Neural cell (in vitro differentiated cells): ENCODE measurements at regions not wholly inside any gene's neighbourhood (a gene's known extent, or its start where the extent isn't known, plus 50 kb on each side); places are given as distances from the start of the nearest gene placed in this dataset.

Experiments
- H2AFZ ChIP-seq: fragments of 200-600, 300-800 bp; sonication (generic), shearing (Covaris generic); 2 replicates; pipeline ENCODE4 v1.6.0; 2014; ENCODE audit warnings: low read depth, mild to moderate bottlenecking, antibody characterized with exemption, low read length, moderate library complexity
- H3F3A ChIP-seq: fragments of 200-600 bp; shearing (Covaris generic); 2 replicates; pipeline ENCODE4 v1.6.1; 2016; ENCODE audit warnings: mild to moderate bottlenecking, moderate library complexity, mixed read lengths, antibody characterized with exemption, low read length; ENCODE audit not compliant: insufficient read depth, poor library complexity, severe bottlenecking
- H3K27ac ChIP-seq: fragments of 200-600, 300-800 bp; sonication (generic), shearing (Covaris generic); 2 replicates; pipeline ENCODE4 v1.5.1; 2014; ENCODE audit warnings: mild to moderate bottlenecking, low read length, moderate library complexity
- H3K27me3 ChIP-seq: fragments of 300-800, 200-600 bp; sonication (generic), shearing (Covaris generic); 2 replicates; pipeline ENCODE4 v1.6.0; 2014; ENCODE audit warnings: mild to moderate bottlenecking, low read depth, low read length, moderate library complexity; ENCODE audit not compliant: insufficient read depth
- H3K36me3 ChIP-seq: fragments of 300-800, 200-600 bp; sonication (generic), shearing (Covaris generic); 2 replicates; pipeline ENCODE4 v1.5.1; 2014; ENCODE audit warnings: mild to moderate bottlenecking, antibody characterized with exemption, low read length, moderate library complexity; ENCODE audit not compliant: insufficient read depth
- H3K4me2 ChIP-seq: fragments of 300-800, 200-600 bp; sonication (generic), shearing (Covaris generic); 2 replicates; pipeline ENCODE4 v1.6.0; 2014; ENCODE audit warnings: mild to moderate bottlenecking, low read length
- H3K4me3 ChIP-seq: fragments of 300-800, 200-600 bp; sonication (generic), shearing (Covaris generic); 2 replicates; pipeline ENCODE4 v1.5.1; 2014; ENCODE audit warnings: mild to moderate bottlenecking, low read length, moderate library complexity
- H3K79me2 ChIP-seq: fragments of 200-600 bp; shearing (Covaris generic); replicated peaks from 2 replicates; pipeline ENCODE4 v1.6.0; 2014; ENCODE audit warnings: mild to moderate bottlenecking, low read length, moderate library complexity; ENCODE audit not compliant: insufficient read depth
- H3K9ac ChIP-seq: fragments of 300-800, 200-600 bp; sonication (generic), shearing (Covaris generic); 2 replicates; pipeline ENCODE4 v1.6.1; 2016; ENCODE audit warnings: mild to moderate bottlenecking, low read length, mixed read lengths
- H3K9me2 ChIP-seq: fragments of 200-600 bp; shearing (Covaris generic); 2 replicates; pipeline ENCODE4 v1.6.1; 2016; ENCODE audit warnings: mild to moderate bottlenecking, low read length, mixed read lengths; ENCODE audit not compliant: insufficient read depth
- H3K9me3 ChIP-seq: fragments of 200-600, 300-800 bp; sonication (generic), shearing (Covaris generic); 2 replicates; pipeline ENCODE4 v1.6.1; 2016; ENCODE audit warnings: mild to moderate bottlenecking, mixed run types, low read length, moderate library complexity, mixed read lengths
- H4K20me1 ChIP-seq: fragments of 200-600 bp; shearing (Covaris generic); 2 replicates; pipeline ENCODE4 v1.6.1; 2016; ENCODE audit warnings: mild to moderate bottlenecking, mixed run types; ENCODE audit not compliant: insufficient read depth
- CTCF ChIP-seq: fragments of 450-650 bp; IDR thresholded peaks from 2 replicates; pipeline ENCODE4 v1.5.1; 2014; ENCODE audit warnings: antibody characterized with exemption, mild to moderate bottlenecking, moderate library complexity; ENCODE audit not compliant: poor library complexity, severe bottlenecking
- EP300 ChIP-seq: fragments of 450-650 bp; conservative IDR thresholded peaks from 2 replicates; pipeline ENCODE4 v1.6.1; 2014; ENCODE audit warnings: antibody characterized with exemption, mild to moderate bottlenecking, moderate library complexity; ENCODE audit not compliant: poor library complexity, severe bottlenecking
- EZH2 ChIP-seq: fragments of 200-600, 300-800 bp; shearing (Covaris generic), sonication (generic); IDR thresholded peaks from 2 replicates; pipeline ENCODE4 v1.6.1; 2014; ENCODE audit warnings: antibody characterized with exemption, low read length, borderline replicate concordance, mild to moderate bottlenecking; ENCODE audit not compliant: insufficient read depth, poor library complexity, severe bottlenecking
- MXI1 ChIP-seq: fragments of 450-650 bp; conservative IDR thresholded peaks from 2 replicates; pipeline ENCODE4 v1.6.1; 2014; ENCODE audit warnings: antibody characterized with exemption, mild to moderate bottlenecking; ENCODE audit not compliant: poor library complexity, severe bottlenecking
- POLR2AphosphoS5 ChIP-seq: IDR thresholded peaks from 2 replicates; pipeline ENCODE4 v1.6.1; 2012
- RAD21 ChIP-seq: fragments of 450-650 bp; conservative IDR thresholded peaks from 2 replicates; pipeline ENCODE4 v1.6.1; 2014; ENCODE audit warnings: antibody characterized with exemption, mild to moderate bottlenecking, moderate library complexity
- REST ChIP-seq: IDR thresholded peaks from 2 replicates; pipeline ENCODE4 v1.6.1; 2012; ENCODE audit warnings: borderline replicate concordance
- SMC3 ChIP-seq: fragments of 450-650 bp; conservative IDR thresholded peaks from 2 replicates; pipeline ENCODE4 v1.6.1; 2014; ENCODE audit warnings: antibody characterized with exemption, mild to moderate bottlenecking, moderate library complexity; ENCODE audit not compliant: poor library complexity
- TAF1 ChIP-seq: IDR thresholded peaks from 2 replicates; pipeline ENCODE4 v1.6.1; 2012; ENCODE audit warnings: low read depth

GRCh38 chr3:40913192-40913591 lies 286.1 kb upstream of the CTNNB1 start:
- Histone ChIP-seq H3K9me2 (no peaks in the 10 kb centered on the region), H3K27ac (no peak overlapping the region)
- TF ChIP-seq SMC3 (no peak), EP300 (no peak), TAF1 (no peak)

GRCh38 chr3:40913641-40914040 lies 285.7 kb upstream of the CTNNB1 start:
- Histone ChIP-seq H3K4me2 (no peak overlapping the region), H3K27me3 (no peaks in the 10 kb centered on the region), H3F3A (no peaks in the 10 kb centered on the region), H2AFZ (no peak overlapping the region), H3K79me2 (no peaks in the 10 kb centered on the region), H4K20me1 (no peaks in the 10 kb centered on the region), H3K4me3 (no peak overlapping the region), H3K9ac (no peak overlapping the region), H3K9me3 (no peaks in the 10 kb centered on the region), H3K27ac (no peak overlapping the region), H3K9me2 (no peaks in the 10 kb centered on the region), H3K36me3 (no peaks in the 10 kb centered on the region)
- TF ChIP-seq EP300: no peak
- TF ChIP-seq REST: no peak
- no peak for TF ChIP-seq SMC3
- TF ChIP-seq EZH2: no peak
- TF ChIP-seq TAF1: no peak
- TF ChIP-seq CTCF: no peak
- TF ChIP-seq RAD21: no peak
- TF ChIP-seq POLR2AphosphoS5: no peak
- TF ChIP-seq MXI1: no peak

More at GRCh38 chr3:40913192-40913591, 286.1 kb upstream of the CTNNB1 start:
- no peak overlapping the region for H3K9ac ChIP-seq
- no peak overlapping the region for H3K4me3 ChIP-seq
- no peaks in the 10 kb centered on the region for H3K9me3 ChIP-seq
- H2AFZ ChIP-seq: no peak overlapping the region
- H3K27me3 ChIP-seq: no peaks in the 10 kb centered on the region
- no peaks in the 10 kb centered on the region for H3K79me2 ChIP-seq
- no peaks in the 10 kb centered on the region for H3K36me3 ChIP-seq
- H3K4me2 ChIP-seq: no peak overlapping the region
- H4K20me1 ChIP-seq: no peaks in the 10 kb centered on the region
- H3F3A ChIP-seq: no peaks in the 10 kb centered on the region

- no peak overlapping the region for H3K4me2 ChIP-seq
- H3K9me2 ChIP-seq: no peaks in the 10 kb centered on the region
- H2AFZ ChIP-seq: no peak overlapping the region
- H3K4me3 ChIP-seq: no peak overlapping the region
- H3K36me3 ChIP-seq: no peaks in the 10 kb centered on the region
- no peaks in the 10 kb centered on the region for H3K79me2 ChIP-seq
- H3K9me3 ChIP-seq: no peaks in the 10 kb centered on the region
- H3K27ac ChIP-seq: no peak overlapping the region
- no peaks in the 10 kb centered on the region for H3K27me3 ChIP-seq
- TF ChIP-seq EP300 (no peak), MXI1 (no peak), TAF1 (no peak), REST (no peak), EZH2 (no peak), CTCF (no peak), RAD21 (no peak), POLR2AphosphoS5 (no peak), SMC3 (no peak)
- no peaks in the 10 kb centered on the region for H3F3A ChIP-seq
- H3K9ac ChIP-seq: no peak overlapping the region
- no peaks in the 10 kb centered on the region for H4K20me1 ChIP-seq
Measured at GRCh38 chr3:40914475-40914874, 284.8 kb upstream of the CTNNB1 start.
